ENCODE measurements at regions not wholly inside any gene's neighbourhood (a gene's known extent, or its start where the extent isn't known, plus 50 kb on each side); places are given as distances from the start of the nearest gene placed in this dataset.

DNA sequence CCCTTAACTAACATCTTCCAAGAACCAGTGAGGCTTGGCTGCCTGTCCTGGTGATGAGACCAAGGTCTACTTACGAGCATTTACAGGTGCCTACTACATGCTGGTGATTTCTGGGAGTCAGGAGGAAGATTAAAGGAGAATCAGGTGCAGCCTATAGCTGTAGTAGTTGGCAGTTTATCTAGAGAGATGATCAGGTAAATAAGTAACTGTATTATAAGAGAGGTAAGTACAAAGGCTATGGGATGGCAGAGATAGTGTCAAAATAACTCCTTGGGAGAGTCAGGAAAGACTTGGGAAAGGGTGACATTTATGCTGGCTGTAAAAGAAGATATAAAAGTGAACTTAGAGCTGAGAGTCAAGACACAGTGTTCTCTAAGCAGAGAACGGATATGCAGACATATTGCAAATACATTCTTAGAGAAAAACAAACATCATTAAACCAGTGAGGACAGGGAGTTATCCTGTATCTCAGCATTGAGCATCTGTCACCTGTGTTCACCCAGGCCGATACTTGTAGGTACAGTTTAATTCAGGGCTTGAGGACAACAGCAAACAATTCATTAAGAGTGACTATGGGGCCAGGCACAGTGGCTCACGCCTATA, 49.7 kb upstream of the ACP3 start:
- TF ChIP-seq ZNF274 (IDR thresholded peaks at IDR 0.05; ENCODE audit: low read depth, low read length) (no peak), YY1 (IDR thresholded peaks at IDR 0.05; ENCODE audit: insufficient read depth, insufficient read length) (no peak)

Data from NT2/D1 (cell line).